Adrenal gland (tissue), 9 donors: ENCODE measurements at regions not wholly inside any gene's neighbourhood (a gene's known extent, or its start where the extent isn't known, plus 50 kb on each side); places are given as distances from the start of the nearest gene placed in this dataset.

ENCODE experiments used
- DNase-seq, 7 donors: peaks; one replicate each; pipeline ENCODE4 v3.0.0-alpha.2; 2019 to 2020
- H3K27ac ChIP-seq, 5 donors: fragments of 200-600 bp; sonication (generic) in 4 of 5; 1 replicate in 3 of 5; 2 replicates in 2 of 5; pipeline versions ENCODE4 v1.5.1 to v1.8.0; 2016 to 2020; ENCODE audit warnings: mild to moderate bottlenecking in 1 of 5
- H3K27me3 ChIP-seq: fragments of 200-600 bp; 2 replicates; pipeline ENCODE4 v1.8.0; 2021
- H3K36me3 ChIP-seq, 2 donors: fragments of 200-600 bp; replicated peaks in 1 of 2; 1 replicate in 1 of 2; 2 replicates in 1 of 2; pipeline versions ENCODE4 v1.5.1 to v1.8.0; 2018 to 2022
- H3K4me1 ChIP-seq, 2 donors: fragments of 200-600 bp; replicated peaks in 1 of 2; 1 replicate in 1 of 2; 2 replicates in 1 of 2; pipeline versions ENCODE4 v1.5.1 to v1.8.0; 2018 to 2021
- H3K4me3 ChIP-seq, 4 donors: fragments of 200-600 bp; sonication (generic) in 3 of 4; one replicate each; pipeline ENCODE4 v1.5.1; 2016 to 2018
- H3K9me3 ChIP-seq, 3 donors: fragments of 200-600 bp; sonication (generic) in 1 of 3; replicated peaks in 1 of 3; 1 replicate in 2 of 3; 2 replicates in 1 of 3; pipeline versions ENCODE4 v1.5.1 to v1.8.0; 2016 to 2021
- CTCF ChIP-seq, 6 experiments: fragments of 450-650 bp in 4 of 6; fragments of 200-600 bp in 2 of 6; sonication (generic) in 1 of 6; IDR thresholded peaks; 1 replicate in 5 of 6; 2 replicates in 1 of 6; pipeline versions ENCODE4 v1.5.1 to v1.8.0; 2016 to 2021; ENCODE audit warnings: antibody characterized with exemption in 6 of 6, mild to moderate bottlenecking in 2 of 6, moderate library complexity in 1 of 6
- POLR2A ChIP-seq, 2 donors: fragments of 450-650 bp; IDR thresholded peaks; one replicate each; pipeline ENCODE4 v1.6.1; 2017; ENCODE audit warnings: antibody characterized with exemption in 2 of 2, mild to moderate bottlenecking in 2 of 2, moderate library complexity in 1 of 2
- WGBS, 4 donors: extraction: QIAGEN DNeasy Blood & Tissue Kit in 2 of 4; methylation state at CpG; one replicate each; pipeline versions ENCODE4 v1.1.5 to v1.1.7; 2013 to 2017; 5-methylcytosine and 5-hydroxymethylcytosine counted together
- intact Hi-C, 2 donors: fragments of 100-400 bp; cut with DNase I; formaldehyde crosslinking; loops; one replicate each; pipeline versions ENCODE4 v1.14.1 to v1.15.0; 2022 to 2023
- donor health status: healthy with polysubstance abuse.
- donor health status: Bipolar disorder and iron deficiency.
- donor health status: DM: yes; HTN: yes; CAD: no.
- donor health status: DM: no; HTN: no; CAD: no.
- donor health status: DM: no; HTN: no; CAD: no.

- DNase-seq = no peak
- TF ChIP-seq POLR2A (IDR thresholded peaks at IDR 0.05) = no peak
- TF ChIP-seq CTCF (IDR thresholded peaks at IDR 0.05) = no peak
- H3K27ac ChIP-seq = no peak overlapping the region
- intact Hi-C loops = no loop called here
- peaks cover 5% of the 10 kb centered on the region for H3K27me3 ChIP-seq
- no peak overlapping the region for H3K4me3 ChIP-seq
- no peaks in the 10 kb centered on the region for H3K4me1 ChIP-seq
- H3K9me3 ChIP-seq = no peaks in the 10 kb centered on the region
- 78 to 93% (median 86%) methylated on average over 8 to 12 of the region's 12 CpGs for whole genome bisulfite sequencing, 4 donors
- no peaks in the 10 kb centered on the region for H3K36me3 ChIP-seq
Measured at GRCh38 chr2:239558661-239559060, 157.8 kb upstream of the HDAC4 start.

DNA sequence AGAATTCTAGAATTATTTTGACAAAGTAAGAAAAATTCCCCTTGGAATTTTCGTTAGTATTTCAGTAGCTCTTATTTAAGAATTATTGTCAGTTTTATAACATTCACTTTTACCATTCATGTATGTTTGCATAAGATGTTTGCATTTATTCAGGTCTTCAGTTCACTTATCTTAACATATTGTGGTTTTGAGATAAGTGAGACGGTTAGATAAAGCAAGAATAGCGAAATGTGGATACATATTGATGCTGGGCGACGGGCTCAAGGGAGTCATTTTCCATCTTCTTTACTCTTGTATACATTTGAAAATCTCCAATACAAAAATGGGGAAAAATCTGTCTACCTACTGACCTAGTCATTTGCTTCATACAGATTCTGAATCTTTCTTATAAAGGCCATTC lies 156.7 kb upstream of the HDAC4 start:
- DNase-seq = no peak
- Histone ChIP-seq H3K36me3 (no peaks in the 10 kb centered on the region), H3K9me3 (no peaks in the 10 kb centered on the region), H3K4me3 (no peak overlapping the region), H3K4me1 (no peaks in the 10 kb centered on the region), H3K27ac (no peak overlapping the region), H3K27me3 (no peaks in the 10 kb centered on the region)
- 78 to 87% (median 85%) methylated on average over 5 of the region's 5 CpGs for WGBS, 4 donors
- intact Hi-C loops = no loop called here
- TF ChIP-seq POLR2A (IDR thresholded peaks at IDR 0.05) (no peak), CTCF (IDR thresholded peaks at IDR 0.05) (no peak)

DNA sequence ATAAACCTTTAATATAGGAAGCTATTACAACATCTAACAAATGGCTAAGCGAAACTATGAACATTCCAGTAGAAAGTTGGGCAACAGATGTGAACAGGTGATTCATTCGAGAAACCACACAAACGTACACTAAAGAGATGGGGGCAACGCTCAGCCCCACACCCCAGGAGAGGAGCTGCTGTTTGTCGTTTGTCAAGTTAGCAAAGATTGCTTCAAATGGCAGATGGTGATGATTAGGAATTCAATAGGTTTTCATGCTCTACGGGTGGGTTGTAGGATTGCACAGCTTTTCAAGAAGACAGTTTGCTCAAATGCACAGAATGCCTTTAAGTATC lies 154.7 kb upstream of the HDAC4 start:
- no peaks in the 10 kb centered on the region for H3K36me3 ChIP-seq
- WGBS, 4 donors = 79 to 85% (median 82%) methylated on average over 6 of the region's 6 CpGs
- no peaks in the 10 kb centered on the region for H3K27me3 ChIP-seq
- no peak overlapping the region for H3K27ac ChIP-seq
- no peak overlapping the region for H3K4me3 ChIP-seq
- H3K9me3 ChIP-seq = no peaks in the 10 kb centered on the region
- no peak for TF ChIP-seq POLR2A (IDR thresholded peaks at IDR 0.05)
- no peak for TF ChIP-seq CTCF (IDR thresholded peaks at IDR 0.05)
- intact Hi-C loops = no loop called here
- DNase-seq = no peak
- no peaks in the 10 kb centered on the region for H3K4me1 ChIP-seq

GRCh38 chr2:239554766-239555570 lies 154.1 kb upstream of the HDAC4 start:
- no peaks in the 10 kb centered on the region for H3K4me1 ChIP-seq
- TF ChIP-seq CTCF (IDR thresholded peaks at IDR 0.05) (no peak), POLR2A (IDR thresholded peaks at IDR 0.05) (no peak)
- 63 to 68% (median 64%) methylated on average over 8 of the region's 8 CpGs for WGBS, 4 donors
- H3K9me3 ChIP-seq = no peaks in the 10 kb centered on the region
- no peaks in the 10 kb centered on the region for H3K36me3 ChIP-seq
- no peak for DNase-seq
- H3K4me3 ChIP-seq = no peak overlapping the region
- intact Hi-C loops = no loop called here
- H3K27ac ChIP-seq = no peak overlapping the region
- H3K27me3 ChIP-seq = no peaks in the 10 kb centered on the region
